ENCODE measurements at regions not wholly inside any gene's neighbourhood (a gene's known extent, or its start where the extent isn't known, plus 50 kb on each side); places are given as distances from the start of the nearest gene placed in this dataset.

DNA sequence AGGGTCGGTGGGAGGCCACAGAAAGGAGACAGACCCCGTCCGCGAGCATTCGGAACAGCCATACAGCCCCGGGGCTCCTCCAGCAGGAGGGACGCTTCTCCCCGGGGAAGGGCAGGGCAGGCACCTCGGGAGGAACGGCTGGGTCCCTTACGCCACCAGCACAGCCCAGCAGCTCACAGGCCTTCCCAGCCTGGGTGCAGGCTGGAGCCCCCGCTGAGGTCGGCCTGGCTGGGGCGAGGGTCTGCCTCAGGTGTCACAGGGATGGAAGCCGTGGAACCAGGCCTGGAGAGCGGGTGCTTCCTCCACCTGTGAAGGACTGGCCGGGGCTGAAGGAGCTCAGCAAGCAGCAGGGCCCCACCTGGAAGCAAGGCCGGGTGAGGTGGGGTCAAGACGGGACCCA lies 732.3 kb downstream of the BRD1 start:
- Histone ChIP-seq H3K36me3 (ENCODE audit: control insufficient read depth in 1 of 2, insufficient read depth in 2 of 2, low read length in 2 of 2) (no peaks in the 10 kb centered on the region), H4K20me1 (ENCODE audit: insufficient read depth) (no peaks in the 10 kb centered on the region), H2AFZ (ENCODE audit: low read depth, low read length, poor library complexity, severe bottlenecking) (no peak overlapping the region), H3K4me3 (replicated peaks in 1 of 2; ENCODE audit: low read depth in 1 of 2, low read length in 2 of 2) (no peak overlapping the region), H3K79me2 (ENCODE audit: insufficient read depth, low read length) (no peaks in the 10 kb centered on the region), H3K9me3 (ENCODE audit: control insufficient read depth in 1 of 2, insufficient read depth in 1 of 2, low read depth in 1 of 2, low read length in 2 of 2) (no peaks in the 10 kb centered on the region), H3K9ac (ENCODE audit: low read length) (no peak overlapping the region), H3K4me1 (ENCODE audit: control insufficient read depth in 1 of 2, insufficient read depth in 2 of 2, low read length in 2 of 2) (peaks cover 8 to 13% of the 10 kb centered on the region in 2 experiments), H3K9me2 (ENCODE audit: insufficient read depth) (no peaks in the 10 kb centered on the region), H3K27ac (ENCODE audit: low read depth, low read length) (no peak overlapping the region), H3K4me2 (ENCODE audit: low read length) (no peak overlapping the region), H3K27me3 (ENCODE audit: insufficient read depth, low read length) (no peaks in the 10 kb centered on the region)
- ChIA-PET POLR2A (no interaction called here), CTCF (no interaction called here), RAD21 (ENCODE audit: low non-redundant PET in 1 of 2, low total read pairs in 2 of 2, uncharacterized antibody in 2 of 2, unreplicated experiment in 2 of 2) (no interaction called here)
- DNase-seq (ENCODE audit: low read depth, low spot score) = no peak
- no peak for ATAC-seq
- intact Hi-C loops (cut with micrococcal nuclease) = no loop called here
- BruUV-seq (replicated peaks) = no TSS peak
- TF ChIP-seq ZFX (IDR thresholded peaks at IDR 0.05) (no peak), CBX3 (IDR thresholded peaks at IDR 0.05; ENCODE audit: low read depth) (no peak), ZNF274 (IDR thresholded peaks at IDR 0.05; ENCODE audit: low read depth, low read length) (no peak), TCF7L2 (IDR thresholded peaks at IDR 0.05; ENCODE audit: borderline replicate concordance, extremely low read depth, insufficient read depth, insufficient read length) (no peak), RAD21 (IDR thresholded peaks at IDR 0.05; ENCODE audit: low read depth) (no peak), YY1 (IDR thresholded peaks at IDR 0.05; ENCODE audit: extremely low read depth, insufficient replicate concordance, low read depth, low read length) (no peak), MAX (IDR thresholded peaks at IDR 0.05) (no peak), EGR1 (IDR thresholded peaks at IDR 0.05; ENCODE audit: low read depth) (no peak)

GRCh38 chr22:49094858-49095257 lies 732.8 kb downstream of the BRD1 start:
- no peaks in the 10 kb centered on the region for H3K79me2 ChIP-seq (ENCODE audit: insufficient read depth, low read length)
- H2AFZ ChIP-seq (ENCODE audit: low read depth, low read length, poor library complexity, severe bottlenecking) = no peak overlapping the region
- intact Hi-C loops (cut with micrococcal nuclease) = no loop called here
- H3K27ac ChIP-seq (ENCODE audit: low read depth, low read length) = no peak overlapping the region
- POLR2A ChIA-PET = no interaction called here
- no peaks in the 10 kb centered on the region for H4K20me1 ChIP-seq (ENCODE audit: insufficient read depth)
- H3K4me2 ChIP-seq (ENCODE audit: low read length) = no peak overlapping the region
- no peaks in the 10 kb centered on the region for H3K9me3 ChIP-seq (ENCODE audit: control insufficient read depth in 1 of 2, insufficient read depth in 1 of 2, low read depth in 1 of 2, low read length in 2 of 2)
- H3K4me1 ChIP-seq (ENCODE audit: control insufficient read depth in 1 of 2, insufficient read depth in 2 of 2, low read length in 2 of 2) = peaks cover 8 to 9% of the 10 kb centered on the region in 2 experiments
- H3K27me3 ChIP-seq (ENCODE audit: insufficient read depth, low read length) = no peaks in the 10 kb centered on the region
- DNase-seq (ENCODE audit: low read depth, low spot score) (no peak), ATAC-seq (no peak)
- no peaks in the 10 kb centered on the region for H3K9me2 ChIP-seq (ENCODE audit: insufficient read depth)
- H3K36me3 ChIP-seq (ENCODE audit: control insufficient read depth in 1 of 2, insufficient read depth in 2 of 2, low read length in 2 of 2) = no peaks in the 10 kb centered on the region
- no peak overlapping the region for H3K4me3 ChIP-seq (replicated peaks in 1 of 2; ENCODE audit: low read depth in 1 of 2, low read length in 2 of 2)
- RAD21 ChIA-PET (ENCODE audit: low non-redundant PET in 1 of 2, low total read pairs in 2 of 2, uncharacterized antibody in 2 of 2, unreplicated experiment in 2 of 2) = no interaction called here
- CTCF ChIA-PET = no interaction called here
- no peak overlapping the region for H3K9ac ChIP-seq (ENCODE audit: low read length)
- no TSS peak for BruUV-seq (replicated peaks)
- no peak for TF ChIP-seq EZH2 (IDR thresholded peaks at IDR 0.05)
- TF ChIP-seq RAD21 (IDR thresholded peaks at IDR 0.05; ENCODE audit: low read depth) = no peak
- no peak for TF ChIP-seq SRF (IDR thresholded peaks at IDR 0.05; ENCODE audit: low read depth)
- TF ChIP-seq SP1 (IDR thresholded peaks at IDR 0.05; ENCODE audit: low read depth) = no peak
- TF ChIP-seq TCF7L2 (IDR thresholded peaks at IDR 0.05; ENCODE audit: borderline replicate concordance, extremely low read depth, insufficient read depth, insufficient read length) = no peak
- TF ChIP-seq POLR2AphosphoS5 (IDR thresholded peaks at IDR 0.05; ENCODE audit: low read depth, low read length) = no peak
- TF ChIP-seq YY1 (IDR thresholded peaks at IDR 0.05; ENCODE audit: extremely low read depth, insufficient replicate concordance, low read depth, low read length) = no peak
- TF ChIP-seq JUND (IDR thresholded peaks at IDR 0.05) = no peak
- TF ChIP-seq, protein P1, sequence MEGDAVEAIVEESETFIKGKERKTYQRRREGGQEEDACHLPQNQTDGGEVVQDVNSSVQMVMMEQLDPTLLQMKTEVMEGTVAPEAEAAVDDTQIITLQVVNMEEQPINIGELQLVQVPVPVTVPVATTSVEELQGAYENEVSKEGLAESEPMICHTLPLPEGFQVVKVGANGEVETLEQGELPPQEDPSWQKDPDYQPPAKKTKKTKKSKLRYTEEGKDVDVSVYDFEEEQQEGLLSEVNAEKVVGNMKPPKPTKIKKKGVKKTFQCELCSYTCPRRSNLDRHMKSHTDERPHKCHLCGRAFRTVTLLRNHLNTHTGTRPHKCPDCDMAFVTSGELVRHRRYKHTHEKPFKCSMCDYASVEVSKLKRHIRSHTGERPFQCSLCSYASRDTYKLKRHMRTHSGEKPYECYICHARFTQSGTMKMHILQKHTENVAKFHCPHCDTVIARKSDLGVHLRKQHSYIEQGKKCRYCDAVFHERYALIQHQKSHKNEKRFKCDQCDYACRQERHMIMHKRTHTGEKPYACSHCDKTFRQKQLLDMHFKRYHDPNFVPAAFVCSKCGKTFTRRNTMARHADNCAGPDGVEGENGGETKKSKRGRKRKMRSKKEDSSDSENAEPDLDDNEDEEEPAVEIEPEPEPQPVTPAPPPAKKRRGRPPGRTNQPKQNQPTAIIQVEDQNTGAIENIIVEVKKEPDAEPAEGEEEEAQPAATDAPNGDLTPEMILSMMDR (IDR thresholded peaks at IDR 0.05 in 2 of 3, conservative IDR thresholded peaks at IDR 0.05 in 1 of 3; ENCODE audit: borderline replicate concordance in 1 of 3, insufficient read depth in 1 of 3, low read depth in 2 of 3, low read length in 2 of 3) = no peak
- no peak for TF ChIP-seq ATF3 (IDR thresholded peaks at IDR 0.05)
- no peak for TF ChIP-seq CBX3 (IDR thresholded peaks at IDR 0.05; ENCODE audit: low read depth)
- TF ChIP-seq MAX (IDR thresholded peaks at IDR 0.05) = no peak
- TF ChIP-seq FOSL1 (IDR thresholded peaks at IDR 0.05; ENCODE audit: low read depth) = no peak
